PC-9 (cell line): ENCODE measurements at regions not wholly inside any gene's neighbourhood (a gene's known extent, or its start where the extent isn't known, plus 50 kb on each side); places are given as distances from the start of the nearest gene placed in this dataset.

ENCODE experiments used
- BruUV-seq: library from RNA; stranded (reverse); fragments of 400-500 nt; replicated peaks from 2 replicates; lab custom pipeline; 2021; lab: Mats Ljungman, UMichigan
- CTCF ChIA-PET: fragments of 300-600 bp; sonication (Branson Sonifier 250); formaldehyde crosslinking; loops from one replicate; lab custom pipeline; 2022; ENCODE audit warnings: antibody characterized with exemption; lab: Charles Lee
- POLR2A ChIA-PET: fragments of 300-600 bp; sonication (Branson Sonifier 250); formaldehyde crosslinking; loops from one replicate; lab custom pipeline; 2022; ENCODE audit warnings: antibody characterized with exemption; ENCODE audit not compliant: unreplicated experiment; lab: Charles Lee
- DNase-seq, 2 experiments: peaks; one replicate each; pipeline versions ENCODE4 v3.0.0 to v3.0.0-alpha.2; 2015 to 2022; ENCODE audit warnings: mixed read lengths in 1 of 2
- H2AFZ ChIP-seq: fragments of 200-600 bp; sonication (generic); 2 replicates; pipeline ENCODE4 v1.8.1; 2017; ENCODE audit warnings: antibody characterized with exemption
- H3F3A ChIP-seq: fragments of 200-600 bp; sonication (generic); 2 replicates; pipeline ENCODE4 v1.8.1; 2017; ENCODE audit warnings: antibody characterized with exemption, mild to moderate bottlenecking, low read depth; ENCODE audit not compliant: insufficient read depth
- H3K27ac ChIP-seq: fragments of 200-600 bp; sonication (generic); 2 replicates; pipeline ENCODE4 v1.6.1; 2016; ENCODE audit warnings: mixed run types
- H3K27me3 ChIP-seq: fragments of 200-600 bp; sonication (generic); 2 replicates; pipeline ENCODE4 v1.6.1; 2016; ENCODE audit warnings: low read depth, mixed run types; ENCODE audit not compliant: insufficient read depth
- H3K36me3 ChIP-seq: fragments of 200-600 bp; sonication (generic); 2 replicates; pipeline ENCODE4 v1.6.1; 2016; ENCODE audit warnings: low read depth, mixed run types
- H3K4me1 ChIP-seq: fragments of 200-600 bp; sonication (generic); replicated peaks from 2 replicates; pipeline ENCODE4 v1.6.1; 2016; ENCODE audit warnings: mixed run types; ENCODE audit not compliant: insufficient read depth
- H3K4me2 ChIP-seq: fragments of 200-600 bp; sonication (generic); 2 replicates; pipeline ENCODE4 v1.6.1; 2017; ENCODE audit warnings: mixed run types
- H3K4me3 ChIP-seq: fragments of 200-600 bp; sonication (generic); 2 replicates; pipeline ENCODE4 v1.6.1; 2016; ENCODE audit warnings: mixed run types
- H3K79me2 ChIP-seq: fragments of 200-600 bp; sonication (generic); 2 replicates; pipeline ENCODE4 v1.6.1; 2017; ENCODE audit warnings: low read depth, mixed run types
- H3K9me2 ChIP-seq: fragments of 200-600 bp; sonication (generic); 2 replicates; pipeline ENCODE4 v1.8.1; 2017; ENCODE audit warnings: mild to moderate bottlenecking; ENCODE audit not compliant: insufficient read depth
- H3K9me3 ChIP-seq: fragments of 200-600 bp; sonication (generic); 2 replicates; pipeline ENCODE4 v1.8.1; 2016; ENCODE audit warnings: low read depth; ENCODE audit not compliant: insufficient read depth
- H4K20me1 ChIP-seq: fragments of 200-600 bp; sonication (generic); 2 replicates; pipeline ENCODE4 v1.8.1; 2017; ENCODE audit not compliant: insufficient read depth
- CTCF ChIP-seq: fragments of 200-600 bp; sonication (generic); conservative IDR thresholded peaks from 2 replicates; pipeline ENCODE4 v1.6.1; 2017; ENCODE audit warnings: mixed run types, antibody characterized with exemption, mild to moderate bottlenecking, moderate library complexity
- EZH2 ChIP-seq: fragments of 200-600 bp; sonication (generic); IDR thresholded peaks from 2 replicates; pipeline ENCODE4 v1.8.0; 2017; ENCODE audit warnings: antibody characterized with exemption, low read depth
- intact Hi-C: fragments of 100-400 bp; cut with micrococcal nuclease; formaldehyde crosslinking; loops from one replicate; pipeline ENCODE4 v1.10.0; 2022; ENCODE audit not compliant: unreplicated experiment

GRCh38 chr7:41167836-41168235, 535.1 kb downstream of the INHBA start:
- Histone ChIP-seq H3K27ac (no peak overlapping the region), H3F3A (no peaks in the 10 kb centered on the region), H3K9me3 (no peaks in the 10 kb centered on the region), H3K4me1 (no peaks in the 10 kb centered on the region), H3K36me3 (no peaks in the 10 kb centered on the region), H3K4me3 (no peak overlapping the region), H3K4me2 (no peak overlapping the region), H3K27me3 (no peaks in the 10 kb centered on the region), H2AFZ (no peak overlapping the region), H4K20me1 (no peaks in the 10 kb centered on the region), H3K79me2 (no peaks in the 10 kb centered on the region), H3K9me2 (no peaks in the 10 kb centered on the region)
- intact Hi-C loops = no loop called here
- ChIA-PET POLR2A (no interaction called here), CTCF (no interaction called here)
- no peak for DNase-seq
- no peak for TF ChIP-seq CTCF
- no peak for TF ChIP-seq EZH2
- BruUV-seq = no TSS peak

GRCh38 chr7:41164440-41164839, 538.5 kb downstream of the INHBA start:
- DNase-seq = no peak
- H3F3A ChIP-seq = no peaks in the 10 kb centered on the region
- CTCF ChIA-PET = no interaction called here
- 0 out of 2 replicates have a peak, but pooled peaks cover 5% of the 10 kb centered on the region for H3K36me3 ChIP-seq
- H3K27me3 ChIP-seq = no peaks in the 10 kb centered on the region
- H3K79me2 ChIP-seq = no peaks in the 10 kb centered on the region
- H2AFZ ChIP-seq = no peak overlapping the region
- no TSS peak for BruUV-seq
- no peak overlapping the region for H3K4me2 ChIP-seq
- no peaks in the 10 kb centered on the region for H4K20me1 ChIP-seq
- TF ChIP-seq EZH2 = no peak
- TF ChIP-seq CTCF = no peak
- peaks cover 22% of the 10 kb centered on the region for H3K9me3 ChIP-seq
- H3K4me1 ChIP-seq = no peaks in the 10 kb centered on the region
- H3K4me3 ChIP-seq = no peak overlapping the region
- H3K9me2 ChIP-seq = no peaks in the 10 kb centered on the region
- no peak overlapping the region for H3K27ac ChIP-seq
- POLR2A ChIA-PET = interaction anchor here (0.7 kb wide), 1 partner anchor 529 kb away, joined by 4 read pairs; no protein-coding TSS in a partner anchor
- intact Hi-C loops = no loop called here

- no peak for DNase-seq
- BruUV-seq = no TSS peak
- H3K27ac ChIP-seq = no peak overlapping the region
- no peaks in the 10 kb centered on the region for H3K27me3 ChIP-seq
- peaks cover 22% of the 10 kb centered on the region for H3K9me3 ChIP-seq
- CTCF ChIA-PET = no interaction called here
- no peaks in the 10 kb centered on the region for H4K20me1 ChIP-seq
- H3K4me1 ChIP-seq = no peaks in the 10 kb centered on the region
- H3F3A ChIP-seq = no peaks in the 10 kb centered on the region
- no peak overlapping the region for H3K4me2 ChIP-seq
- no peak overlapping the region for H3K4me3 ChIP-seq
- POLR2A ChIA-PET = interaction anchor here (0.7 kb wide), 1 partner anchor 529 kb away, joined by 4 read pairs; no protein-coding TSS in a partner anchor
- intact Hi-C loops = no loop called here
- H3K79me2 ChIP-seq = no peaks in the 10 kb centered on the region
- H3K36me3 ChIP-seq = 0 out of 2 replicates have a peak, but pooled peaks cover 5% of the 10 kb centered on the region
- TF ChIP-seq CTCF (no peak), EZH2 (no peak)
- no peaks in the 10 kb centered on the region for H3K9me2 ChIP-seq
- H2AFZ ChIP-seq = no peak overlapping the region
These were observed 538.9 kb downstream of the INHBA start for GRCh38 chr7:41163991-41164390.
